Common myeloid progenitor, CD34-positive (primary cell): ENCODE measurements at regions not wholly inside any gene's neighbourhood (a gene's known extent, or its start where the extent isn't known, plus 50 kb on each side); places are given as distances from the start of the nearest gene placed in this dataset.

Experiments
- CTCF ChIA-PET: fragments of 350-600 bp; sonication (Branson Sonifier 250); formaldehyde crosslinking; loops from one replicate; lab custom pipeline; 2021; ENCODE audit warnings: antibody characterized with exemption; lab: Charles Lee
- POLR2A ChIA-PET: fragments of 350-600 bp; sonication (Branson Sonifier 250); formaldehyde crosslinking; loops from one replicate; lab custom pipeline; 2021; ENCODE audit warnings: antibody characterized with exemption; lab: Charles Lee
- DNase-seq, 3 donors: peaks; one replicate each; pipeline versions ENCODE4 v3.0.0 to v3.0.0-alpha.2; 2013
- H3K27ac ChIP-seq, 2 experiments: 1 replicate in 1 of 2; 2 replicates in 1 of 2; pipeline ENCODE4 v1.7.0; 2013; ENCODE audit warnings: inconsistent platforms in 2 of 2, low read length in 2 of 2, mild to moderate bottlenecking in 2 of 2, low read depth in 1 of 2, moderate library complexity in 1 of 2; ENCODE audit not compliant: severe bottlenecking in 2 of 2, insufficient read depth in 1 of 2, poor library complexity in 1 of 2
- H3K27me3 ChIP-seq, 5 experiments: replicated peaks in 2 of 5; 1 replicate in 3 of 5; 2 replicates in 2 of 5; pipeline versions ENCODE4 v1.6.1 to v1.7.0; 2013; ENCODE audit warnings: low read length in 4 of 5, mild to moderate bottlenecking in 2 of 5, moderate library complexity in 2 of 5, inconsistent platforms in 1 of 5; ENCODE audit not compliant: insufficient read depth in 5 of 5, control insufficient read depth in 4 of 5
- H3K36me3 ChIP-seq, 4 experiments: 1 replicate in 2 of 4; 2 replicates in 2 of 4; pipeline versions ENCODE4 v1.6.1 to v1.7.0; 2013; ENCODE audit warnings: low read length in 3 of 4, control low read depth in 1 of 4, mild to moderate bottlenecking in 1 of 4; ENCODE audit not compliant: control insufficient read depth in 4 of 4, insufficient read depth in 4 of 4
- H3K4me1 ChIP-seq, 4 experiments: 1 replicate in 3 of 4; 2 replicates in 1 of 4; pipeline versions ENCODE4 v1.6.1 to v1.7.1; 2013; ENCODE audit warnings: low read length in 3 of 4, mild to moderate bottlenecking in 3 of 4, control low read depth in 1 of 4, inconsistent platforms in 1 of 4, moderate library complexity in 1 of 4; ENCODE audit not compliant: control insufficient read depth in 4 of 4, insufficient read depth in 4 of 4; ENCODE audit errors: control extremely low read depth in 1 of 4
- H3K4me3 ChIP-seq, 7 experiments: 1 replicate in 4 of 7; 2 replicates in 3 of 7; pipeline versions ENCODE4 v1.5.1 to v1.7.0; 2013; ENCODE audit warnings: mild to moderate bottlenecking in 7 of 7, low read length in 6 of 7, moderate library complexity in 6 of 7, inconsistent platforms in 2 of 7, low read depth in 2 of 7, control low read depth in 1 of 7; ENCODE audit not compliant: insufficient read depth in 4 of 7, control insufficient read depth in 1 of 7; ENCODE audit errors: extremely low read depth in 1 of 7
- H3K9me3 ChIP-seq, 5 experiments: 1 replicate in 4 of 5; 2 replicates in 1 of 5; pipeline versions ENCODE4 v1.6.1 to v1.7.1; 2013; ENCODE audit warnings: low read length in 4 of 5, mild to moderate bottlenecking in 2 of 5, inconsistent platforms in 1 of 5, low read depth in 1 of 5, moderate library complexity in 1 of 5; ENCODE audit not compliant: control insufficient read depth in 4 of 5, insufficient read depth in 2 of 5; ENCODE audit errors: control extremely low read depth in 1 of 5
- WGBS: methylation state at CpG from one replicate; pipeline ENCODE4 v1.1.5; 2013; ENCODE audit not compliant: insufficient coverage; 5-methylcytosine and 5-hydroxymethylcytosine counted together

DNA sequence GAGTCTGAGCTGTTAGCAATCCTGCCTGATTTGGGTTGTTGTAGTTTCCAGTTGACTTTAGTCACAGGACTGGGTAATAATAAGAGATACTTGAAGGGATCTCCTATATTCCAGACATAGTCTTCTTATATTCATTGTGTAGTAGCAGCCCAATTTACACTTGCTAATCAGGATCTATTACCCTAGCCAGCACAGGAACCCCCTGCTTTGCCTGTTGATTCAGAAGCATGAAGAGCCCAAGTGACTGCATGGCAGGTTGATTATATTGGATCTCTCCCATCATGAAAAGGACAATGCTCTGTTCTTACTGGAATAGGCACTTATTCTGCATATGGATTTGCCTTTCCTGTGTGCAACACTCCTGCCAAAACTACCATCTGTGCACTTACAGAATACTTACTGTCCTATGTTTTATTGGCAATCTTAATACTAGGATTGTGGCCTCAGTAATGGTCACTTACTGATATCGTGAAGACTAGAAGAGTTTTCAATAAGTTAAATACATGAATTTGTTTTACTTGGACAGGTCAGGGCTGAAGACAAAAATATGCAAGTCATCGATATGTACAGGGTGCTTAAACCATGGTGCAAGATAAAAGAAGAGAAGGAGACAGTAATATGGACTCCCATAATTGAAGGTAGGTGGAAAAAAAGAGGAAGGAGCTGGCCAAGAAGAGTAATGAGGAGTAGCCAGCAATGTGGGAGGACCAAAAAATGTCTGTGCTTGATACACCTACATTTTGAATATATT, 304.1 kb downstream of the MCTP2 start:
- no peaks in the 10 kb centered on the region for H3K36me3 ChIP-seq
- H3K27ac ChIP-seq: no peak overlapping the region
- ChIA-PET CTCF (no interaction called here), POLR2A (no interaction called here)
- no peaks in the 10 kb centered on the region for H3K4me1 ChIP-seq
- WGBS: 100% methylated on average over 1 of the region's 2 CpGs
- DNase-seq: no peak
- H3K27me3 ChIP-seq: peaks cover 0 to 10% (median 6%) of the 10 kb centered on the region in 5 experiments
- H3K9me3 ChIP-seq: peaks cover 0 to 2% (median 0%) of the 10 kb centered on the region in 5 experiments
- H3K4me3 ChIP-seq: no peak overlapping the region

DNA sequence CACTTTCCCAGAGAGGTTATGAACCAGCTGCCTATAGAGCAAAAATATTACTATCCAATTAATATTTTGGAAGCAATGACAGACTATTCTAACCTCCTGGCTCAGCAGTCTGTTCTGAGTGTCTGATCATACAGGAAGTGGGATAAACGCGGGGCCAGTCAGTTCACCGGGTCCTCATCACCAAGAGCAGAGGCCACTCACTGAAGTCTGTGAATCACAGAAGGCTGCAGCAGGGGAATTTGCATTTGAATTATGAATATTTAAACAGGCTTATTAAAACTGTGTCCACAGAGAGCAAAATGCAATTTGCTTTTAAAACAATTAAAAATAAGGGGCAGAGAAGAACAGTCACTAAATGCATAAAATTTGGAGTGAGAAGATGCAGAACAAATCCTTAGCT, 305.2 kb downstream of the MCTP2 start:
- ChIA-PET CTCF (no interaction called here), POLR2A (no interaction called here)
- 51% methylated on average over 3 of the region's 3 CpGs for WGBS
- Histone ChIP-seq H3K4me1 (no peaks in the 10 kb centered on the region), H3K27me3 (peaks cover 2 to 13% (median 8%) of the 10 kb centered on the region in 5 experiments), H3K4me3 (no peak overlapping the region), H3K9me3 (peaks cover 0 to 2% (median 0%) of the 10 kb centered on the region in 5 experiments), H3K27ac (no peak overlapping the region), H3K36me3 (no peaks in the 10 kb centered on the region)
- DNase-seq: no peak

DNA sequence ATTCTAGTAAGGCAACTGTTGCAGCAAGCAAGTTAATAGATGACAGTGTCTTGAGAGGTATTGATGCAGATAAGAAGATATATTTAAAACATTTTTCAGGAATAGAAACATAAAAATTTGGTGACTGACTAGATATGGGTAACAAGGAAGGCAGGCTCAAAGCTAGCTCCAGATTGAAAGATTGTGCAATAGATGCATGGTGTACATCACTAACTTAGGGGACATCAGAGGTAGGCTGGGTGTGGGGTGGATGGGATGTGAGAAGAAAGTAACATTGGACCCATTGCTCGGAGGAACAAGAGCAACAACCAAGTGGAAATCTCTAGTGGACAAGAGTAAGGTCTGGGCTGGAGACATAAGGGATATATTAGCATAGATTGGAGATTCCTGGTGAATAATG, 306.9 kb downstream of the MCTP2 start:
- Histone ChIP-seq H3K36me3 (no peaks in the 10 kb centered on the region), H3K27me3 (peaks cover 2 to 22% (median 8%) of the 10 kb centered on the region in 5 experiments), H3K9me3 (peaks cover 0 to 2% (median 0%) of the 10 kb centered on the region in 5 experiments), H3K4me1 (no peaks in the 10 kb centered on the region), H3K27ac (no peak overlapping the region), H3K4me3 (no peak overlapping the region)
- CTCF ChIA-PET: no interaction called here
- no peak for DNase-seq
- WGBS: 50% methylated on average over 1 of the region's 1 CpG
- POLR2A ChIA-PET: no interaction called here

DNA sequence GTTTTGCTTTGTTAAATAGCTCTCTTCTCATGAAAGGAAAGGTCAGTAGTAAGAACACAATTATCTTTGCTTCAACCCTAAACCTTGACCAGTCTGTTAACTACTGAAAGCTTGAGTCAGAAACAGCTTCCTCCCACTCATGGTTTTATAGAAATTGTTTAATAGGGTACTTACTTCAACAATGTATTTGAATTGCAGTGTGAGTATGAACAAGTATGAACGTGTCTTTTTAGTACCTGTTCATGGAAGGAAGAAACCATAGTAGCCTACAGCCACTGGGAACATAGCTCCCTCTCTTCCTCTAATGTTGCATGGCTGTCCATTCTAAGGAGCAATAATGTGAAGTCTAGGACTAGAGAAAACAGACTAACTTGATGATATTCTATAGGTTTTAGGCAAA, 311.0 kb downstream of the MCTP2 start:
- Histone ChIP-seq H3K36me3 (no peaks in the 10 kb centered on the region), H3K9me3 (peaks cover 0 to 2% (median 0%) of the 10 kb centered on the region in 5 experiments), H3K27me3 (peaks cover 2 to 33% (median 10%) of the 10 kb centered on the region in 5 experiments), H3K4me1 (no peaks in the 10 kb centered on the region), H3K4me3 (no peak overlapping the region), H3K27ac (no peak overlapping the region)
- CTCF ChIA-PET: no interaction called here
- no peak for DNase-seq
- whole genome bisulfite sequencing: no CpG with 5 or more reads among the region's 1 CpG
- POLR2A ChIA-PET: no interaction called here

DNA sequence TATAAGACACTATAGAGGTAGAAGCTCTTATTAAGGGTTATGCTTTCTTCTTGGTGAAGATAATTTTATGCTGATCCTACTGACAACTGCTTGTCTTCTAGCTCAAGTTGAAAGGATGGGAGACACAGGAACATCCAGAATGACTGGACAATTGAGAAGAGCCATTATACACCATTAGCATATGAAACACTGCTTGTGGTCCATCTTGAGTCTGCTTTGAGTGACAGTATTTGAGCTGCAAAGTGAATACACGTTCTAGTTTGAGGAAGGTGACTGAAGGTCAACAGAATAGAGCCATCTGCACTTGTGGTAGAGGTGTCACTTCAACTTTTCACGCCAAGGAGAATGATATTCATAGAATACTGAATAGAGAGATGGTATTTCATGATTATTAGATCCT, 315.4 kb downstream of the MCTP2 start:
- Histone ChIP-seq H3K36me3 (no peaks in the 10 kb centered on the region), H3K27ac (no peak overlapping the region), H3K27me3 (peaks cover 0 to 23% (median 4%) of the 10 kb centered on the region in 5 experiments), H3K4me3 (no peak overlapping the region), H3K9me3 (no peaks in the 10 kb centered on the region), H3K4me1 (no peaks in the 10 kb centered on the region)
- POLR2A ChIA-PET: no interaction called here
- CTCF ChIA-PET: interaction anchor here (1.6 kb wide), 1 partner anchor 479 kb away, joined by 3 read pairs; no protein-coding TSS in a partner anchor
- DNase-seq: no peak
- 71% methylated on average over 1 of the region's 2 CpGs for WGBS

DNA sequence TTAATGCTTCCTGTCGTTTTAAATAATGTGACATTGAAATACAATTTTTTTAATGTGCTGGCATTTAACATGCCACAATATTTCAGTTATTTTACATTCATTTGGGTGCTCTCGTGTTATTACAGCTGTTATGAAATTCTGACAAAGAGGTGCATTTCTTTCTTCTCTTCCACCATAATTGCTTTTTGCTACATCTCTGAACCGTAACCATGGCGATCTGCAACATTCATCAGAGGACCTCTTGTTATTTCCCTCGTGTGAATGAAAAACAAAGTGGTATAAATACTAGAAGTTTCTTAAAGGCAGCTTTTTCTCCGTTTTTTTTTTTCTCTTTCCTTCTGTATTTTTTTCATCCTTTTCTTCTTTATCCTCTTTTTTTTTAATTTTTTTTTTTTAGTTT, 316.4 kb downstream of the MCTP2 start:
- Histone ChIP-seq H3K27me3 (peaks cover 0 to 27% (median 8%) of the 10 kb centered on the region in 5 experiments), H3K9me3 (no peaks in the 10 kb centered on the region), H3K4me3 (no peak overlapping the region), H3K4me1 (no peaks in the 10 kb centered on the region), H3K36me3 (no peaks in the 10 kb centered on the region), H3K27ac (no peak overlapping the region)
- CTCF ChIA-PET: interaction anchor here (1.1 kb wide), 1 partner anchor 22 kb away, joined by 3 read pairs; no protein-coding TSS in a partner anchor
- POLR2A ChIA-PET: interaction anchor here (0.6 kb wide), 1 partner anchor 685 kb away, joined by 3 read pairs; no protein-coding TSS in a partner anchor
- no peak for DNase-seq
- WGBS: no CpG with 5 or more reads among the region's 6 CpGs

DNA sequence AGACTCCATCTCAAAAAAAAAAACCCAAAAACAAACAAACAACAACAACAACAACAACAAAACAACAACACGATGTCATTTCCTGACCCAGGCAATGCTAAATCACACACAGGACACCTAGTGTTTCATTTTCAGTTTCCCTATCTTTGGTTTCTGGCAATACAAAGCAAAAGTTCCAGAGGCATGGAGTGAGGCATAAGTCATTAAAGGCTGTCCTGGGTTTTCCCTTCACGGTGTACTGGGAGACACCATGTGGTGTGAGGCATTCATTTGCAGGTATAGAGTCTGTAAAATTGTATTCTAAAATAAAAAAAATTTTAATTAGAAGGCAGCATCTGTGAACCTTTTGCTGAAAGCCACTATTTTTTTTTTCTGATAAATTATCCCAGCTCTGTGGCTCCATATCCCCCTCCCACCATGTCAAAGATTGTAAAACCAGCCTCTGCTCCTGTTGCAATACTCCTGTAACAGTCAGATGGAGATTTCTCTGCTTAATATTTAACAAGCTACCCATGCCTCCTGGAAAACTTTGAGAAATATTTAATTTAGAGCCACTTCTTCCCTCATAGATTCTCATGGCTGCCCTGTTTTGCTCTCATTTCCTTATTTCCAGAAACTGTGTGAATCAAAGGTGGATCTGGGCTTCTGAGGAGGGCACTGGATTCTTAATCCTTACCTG, 324.6 kb downstream of the MCTP2 start:
- Histone ChIP-seq H3K9me3 (peaks cover 0 to 3% (median 0%) of the 10 kb centered on the region in 5 experiments), H3K4me1 (no peaks in the 10 kb centered on the region), H3K27ac (no peak overlapping the region), H3K36me3 (no peaks in the 10 kb centered on the region), H3K4me3 (no peak overlapping the region), H3K27me3 (peaks cover 0 to 52% (median 16%) of the 10 kb centered on the region in 5 experiments)
- WGBS: 100% methylated on average over 1 of the region's 2 CpGs
- POLR2A ChIA-PET: no interaction called here
- CTCF ChIA-PET: no interaction called here
- no peak for DNase-seq
